Cardiac muscle cell (in vitro differentiated cells and primary cell): ENCODE measurements at regions not wholly inside any gene's neighbourhood (a gene's known extent, or its start where the extent isn't known, plus 50 kb on each side); places are given as distances from the start of the nearest gene placed in this dataset.
A peak's percentile ranks its signal among the peaks of the same experiment; 100 is the strongest.
"Not testable (repeated sequence)": the region's sequence is repeated elsewhere in the genome, so short reads cannot be mapped to it uniquely, and the experiment has no call there.

ENCODE experiments used
- DNase-seq, 2 donors: peaks; one replicate each; pipeline versions ENCODE4 v3.0.0 to v3.0.0-alpha.2; 2010 to 2017; ENCODE audit warnings: low read depth in 1 of 2, low spot score in 1 of 2
- H3K27ac ChIP-seq: fragments of 200-600 bp; sonication (generic); 2 replicates; pipeline ENCODE4 v1.5.1; 2016
- H3K27me3 ChIP-seq: fragments of 200-600 bp; sonication (generic); 2 replicates; pipeline ENCODE4 v1.6.0; 2016; ENCODE audit warnings: control low read depth
- H3K36me3 ChIP-seq: fragments of 200-600 bp; sonication (generic); 2 replicates; pipeline ENCODE4 v1.5.1; 2016; ENCODE audit warnings: control low read depth
- H3K4me1 ChIP-seq: fragments of 200-600 bp; sonication (generic); 2 replicates; pipeline ENCODE4 v1.8.1; 2017; ENCODE audit warnings: low read depth, mild to moderate bottlenecking, mixed run types
- H3K4me3 ChIP-seq: fragments of 200-600 bp; sonication (generic); 2 replicates; pipeline ENCODE4 v1.5.1; 2016; ENCODE audit warnings: mild to moderate bottlenecking
- H3K9me3 ChIP-seq: fragments of 200-600 bp; sonication (generic); 2 replicates; pipeline ENCODE4 v1.5.1; 2017; ENCODE audit warnings: low read depth, mild to moderate bottlenecking, control low read depth
- TF ChIP-seq, protein P1 (sequence below): IDR thresholded peaks from 2 replicates; pipeline ENCODE4 v1.5.1; 2012; ENCODE audit warnings: low read depth, mild to moderate bottlenecking, low read length

- Histone ChIP-seq H3K36me3 (no peaks in the 10 kb centered on the region), H3K27ac (no peak overlapping the region), H3K27me3 (no peaks in the 10 kb centered on the region), H3K9me3 (no peaks in the 10 kb centered on the region), H3K4me1 (no peaks in the 10 kb centered on the region), H3K4me3 (no peak overlapping the region)
- TF ChIP-seq, protein P1, sequence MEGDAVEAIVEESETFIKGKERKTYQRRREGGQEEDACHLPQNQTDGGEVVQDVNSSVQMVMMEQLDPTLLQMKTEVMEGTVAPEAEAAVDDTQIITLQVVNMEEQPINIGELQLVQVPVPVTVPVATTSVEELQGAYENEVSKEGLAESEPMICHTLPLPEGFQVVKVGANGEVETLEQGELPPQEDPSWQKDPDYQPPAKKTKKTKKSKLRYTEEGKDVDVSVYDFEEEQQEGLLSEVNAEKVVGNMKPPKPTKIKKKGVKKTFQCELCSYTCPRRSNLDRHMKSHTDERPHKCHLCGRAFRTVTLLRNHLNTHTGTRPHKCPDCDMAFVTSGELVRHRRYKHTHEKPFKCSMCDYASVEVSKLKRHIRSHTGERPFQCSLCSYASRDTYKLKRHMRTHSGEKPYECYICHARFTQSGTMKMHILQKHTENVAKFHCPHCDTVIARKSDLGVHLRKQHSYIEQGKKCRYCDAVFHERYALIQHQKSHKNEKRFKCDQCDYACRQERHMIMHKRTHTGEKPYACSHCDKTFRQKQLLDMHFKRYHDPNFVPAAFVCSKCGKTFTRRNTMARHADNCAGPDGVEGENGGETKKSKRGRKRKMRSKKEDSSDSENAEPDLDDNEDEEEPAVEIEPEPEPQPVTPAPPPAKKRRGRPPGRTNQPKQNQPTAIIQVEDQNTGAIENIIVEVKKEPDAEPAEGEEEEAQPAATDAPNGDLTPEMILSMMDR: no peak
- DNase-seq: no peak
Measured at GRCh38 chr2:77666251-77666980, 144.2 kb upstream of the LRRTM4 start.

- not testable (repeated sequence) for H3K4me1 ChIP-seq, H3K27me3 ChIP-seq, H3K9me3 ChIP-seq, H3K4me3 ChIP-seq, DNase-seq, H3K36me3 ChIP-seq
- H3K27ac ChIP-seq: peak overlapping the region; percentile 65
Measured at GRCh38 chr2:77684543-77685319, 162.6 kb upstream of the LRRTM4 start.

DNA sequence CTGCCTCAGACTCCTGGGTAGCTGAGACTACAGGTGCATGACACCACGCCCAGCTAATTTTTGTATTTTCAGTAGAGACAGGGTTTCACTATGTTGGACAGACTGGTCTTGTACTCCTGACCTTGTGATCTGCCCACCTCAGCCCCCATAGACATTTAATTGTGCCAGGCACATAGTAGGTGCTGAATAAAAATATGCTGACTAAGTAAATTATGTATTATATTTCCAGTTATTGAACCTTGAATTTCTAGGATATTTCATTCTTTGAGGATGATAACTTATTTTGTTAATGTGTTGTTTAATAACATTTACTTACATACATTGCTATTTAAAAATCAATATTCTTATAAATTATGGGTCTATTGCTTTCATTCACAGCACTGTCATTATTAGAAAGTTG is 190.4 kb upstream of the LRRTM4 start:
- no peak for DNase-seq
- no peaks in the 10 kb centered on the region for H3K9me3 ChIP-seq
- H3K27me3 ChIP-seq: no peaks in the 10 kb centered on the region
- no peak overlapping the region for H3K4me3 ChIP-seq
- no peak overlapping the region for H3K27ac ChIP-seq
- H3K36me3 ChIP-seq: no peaks in the 10 kb centered on the region
- H3K4me1 ChIP-seq: no peaks in the 10 kb centered on the region
- TF ChIP-seq, protein P1: no peak

GRCh38 chr2:77713412-77713811 is 191.2 kb upstream of the LRRTM4 start:
- DNase-seq: no peak
- H3K27me3 ChIP-seq: no peaks in the 10 kb centered on the region
- H3K36me3 ChIP-seq: no peaks in the 10 kb centered on the region
- H3K27ac ChIP-seq: no peak overlapping the region
- H3K9me3 ChIP-seq: no peaks in the 10 kb centered on the region
- H3K4me1 ChIP-seq: no peaks in the 10 kb centered on the region
- TF ChIP-seq, protein P1: no peak
- H3K4me3 ChIP-seq: no peak overlapping the region

- Histone ChIP-seq H3K27ac (no peak overlapping the region), H3K36me3 (no peaks in the 10 kb centered on the region)
- TF ChIP-seq, protein P1: no peak
Measured at GRCh38 chr2:77720115-77720514, 197.9 kb upstream of the LRRTM4 start.

GRCh38 chr2:77721593-77721992 is 199.4 kb upstream of the LRRTM4 start:
- Histone ChIP-seq H3K9me3 (no peaks in the 10 kb centered on the region), H3K36me3 (no peaks in the 10 kb centered on the region), H3K27me3 (no peaks in the 10 kb centered on the region), H3K4me3 (no peak overlapping the region), H3K4me1 (no peaks in the 10 kb centered on the region), H3K27ac (no peak overlapping the region)
- DNase-seq: no peak
- TF ChIP-seq, protein P1: no peak

More at GRCh38 chr2:77720115-77720514, 197.9 kb upstream of the LRRTM4 start:
- Histone ChIP-seq H3K27me3 (no peaks in the 10 kb centered on the region), H3K9me3 (no peaks in the 10 kb centered on the region), H3K4me3 (no peak overlapping the region), H3K4me1 (no peaks in the 10 kb centered on the region)
- no peak for DNase-seq
